WTC11 (cell line): ENCODE measurements at regions not wholly inside any gene's neighbourhood (a gene's known extent, or its start where the extent isn't known, plus 50 kb on each side); places are given as distances from the start of the nearest gene placed in this dataset.
A peak's percentile ranks its signal among the peaks of the same experiment; 100 is the strongest.

Experiments used
- ATAC-seq: fragments of 200-7000 bp; cut with Tn5 transposase; 2 replicates; pipeline ENCODE4 v1.10.0; 2021; ENCODE audit warnings: mild to moderate bottlenecking, moderate library complexity
- CTCF ChIA-PET: fragments of 300-600 bp; sonication (Branson Sonifier 250); formaldehyde crosslinking; loops from one replicate; lab custom pipeline; 2021; ENCODE audit warnings: antibody characterized with exemption; lab: Charles Lee
- POLR2A ChIA-PET: fragments of 350-600 bp; sonication (Branson Sonifier 250); formaldehyde crosslinking; loops from one replicate; lab custom pipeline; 2021; ENCODE audit warnings: antibody characterized with exemption; lab: Charles Lee
- DNase-seq: peaks from one replicate; pipeline ENCODE4 v3.0.0; 2021; ENCODE audit warnings: low spot score
- H3K27ac Mint-ChIP-seq: 2 replicates; pipeline ENCODE4 v1.8.0; 2021; ENCODE audit warnings: mixed read lengths
- H3K27me3 Mint-ChIP-seq: 2 replicates; pipeline ENCODE4 v1.8.0; 2021; ENCODE audit warnings: low read depth, mild to moderate bottlenecking, moderate library complexity, mixed read lengths
- H3K36me3 Mint-ChIP-seq: 2 replicates; pipeline ENCODE4 v1.8.0; 2021; ENCODE audit warnings: mixed read lengths
- H3K4me1 Mint-ChIP-seq: 2 replicates; pipeline ENCODE4 v1.8.0; 2022; ENCODE audit warnings: mixed read lengths
- H3K4me3 Mint-ChIP-seq: 2 replicates; pipeline ENCODE4 v1.8.0; 2021; ENCODE audit warnings: mild to moderate bottlenecking, moderate library complexity, mixed read lengths
- H3K9me3 Mint-ChIP-seq: 2 replicates; pipeline ENCODE4 v1.8.0; 2021; ENCODE audit warnings: mixed read lengths
- ATF1 ChIP-seq: sonication (generic); formaldehyde crosslinking; IDR thresholded peaks from 2 replicates; pipeline ENCODE4 v1.8.1; 2023; ENCODE audit warnings: mild to moderate bottlenecking, moderate library complexity, missing genetic modification reagents
- EMX1 ChIP-seq: fragments of 250-450 bp; sonication (Bioruptor Pico); IDR thresholded peaks from 2 replicates; pipeline ENCODE4 v1.8.0; 2021; ENCODE audit warnings: mild to moderate bottlenecking
- FOXK1 ChIP-seq: sonication (generic); formaldehyde crosslinking; IDR thresholded peaks from 2 replicates; pipeline ENCODE4 v1.8.0; 2022; ENCODE audit warnings: mild to moderate bottlenecking, moderate library complexity, missing genetic modification reagents
- GABPB1 ChIP-seq: sonication (generic); formaldehyde crosslinking; IDR thresholded peaks from 2 replicates; pipeline ENCODE4 v1.8.1; 2023; ENCODE audit warnings: mild to moderate bottlenecking, missing genetic modification reagents
- GTF2I ChIP-seq: fragments of 250-450 bp; sonication (Bioruptor Pico); conservative IDR thresholded peaks from 2 replicates; pipeline ENCODE4 v1.4.0; 2021; ENCODE audit warnings: mild to moderate bottlenecking
- NFYB ChIP-seq: sonication (generic); formaldehyde crosslinking; conservative IDR thresholded peaks from 2 replicates; pipeline ENCODE4 v1.8.0; 2022; ENCODE audit warnings: low read depth, missing genetic modification reagents
- ZNF138 ChIP-seq: sonication (generic); formaldehyde crosslinking; conservative IDR thresholded peaks from 2 replicates; pipeline ENCODE4 v1.8.1; 2022; ENCODE audit warnings: mild to moderate bottlenecking, moderate library complexity, missing genetic modification reagents
- ZNF416 ChIP-seq: fragments of 250-450 bp; sonication (Bioruptor Pico); IDR thresholded peaks from 2 replicates; pipeline ENCODE4 v1.9.0; 2021; ENCODE audit warnings: mild to moderate bottlenecking, inconsistent platforms
- TF ChIP-seq, protein P1 (sequence below): fragments of 200-600 bp; IDR thresholded peaks from 2 replicates; pipeline ENCODE4 v1.8.0; 2022; ENCODE audit warnings: antibody characterized with exemption
- TF ChIP-seq, protein P2 (sequence below): sonication (generic); formaldehyde crosslinking; IDR thresholded peaks from 2 replicates; pipeline ENCODE4 v1.8.0; 2023; ENCODE audit warnings: missing genetic modification reagents, mild to moderate bottlenecking, borderline replicate concordance
- TF ChIP-seq, protein P3 (sequence below): fragments of 250-450 bp; sonication (Bioruptor Pico); conservative IDR thresholded peaks from 2 replicates; pipeline ENCODE4 v1.9.0; 2021; ENCODE audit warnings: mild to moderate bottlenecking
- TF ChIP-seq, protein P4 (sequence below): fragments of 250-450 bp; sonication (Bioruptor Pico); IDR thresholded peaks from 2 replicates; pipeline ENCODE4 v1.9.0; 2021; ENCODE audit warnings: mild to moderate bottlenecking, borderline replicate concordance
- TF ChIP-seq, protein P5 (sequence below): sonication (generic); formaldehyde crosslinking; conservative IDR thresholded peaks from 2 replicates; pipeline ENCODE4 v1.8.1; 2023; ENCODE audit warnings: mild to moderate bottlenecking, low read depth, missing genetic modification reagents, moderate library complexity
- TF ChIP-seq, protein P6 (sequence below): sonication (generic); formaldehyde crosslinking; IDR thresholded peaks from 2 replicates; pipeline ENCODE4 v1.8.1; 2023; ENCODE audit warnings: mild to moderate bottlenecking, moderate library complexity, missing genetic modification reagents

DNA sequence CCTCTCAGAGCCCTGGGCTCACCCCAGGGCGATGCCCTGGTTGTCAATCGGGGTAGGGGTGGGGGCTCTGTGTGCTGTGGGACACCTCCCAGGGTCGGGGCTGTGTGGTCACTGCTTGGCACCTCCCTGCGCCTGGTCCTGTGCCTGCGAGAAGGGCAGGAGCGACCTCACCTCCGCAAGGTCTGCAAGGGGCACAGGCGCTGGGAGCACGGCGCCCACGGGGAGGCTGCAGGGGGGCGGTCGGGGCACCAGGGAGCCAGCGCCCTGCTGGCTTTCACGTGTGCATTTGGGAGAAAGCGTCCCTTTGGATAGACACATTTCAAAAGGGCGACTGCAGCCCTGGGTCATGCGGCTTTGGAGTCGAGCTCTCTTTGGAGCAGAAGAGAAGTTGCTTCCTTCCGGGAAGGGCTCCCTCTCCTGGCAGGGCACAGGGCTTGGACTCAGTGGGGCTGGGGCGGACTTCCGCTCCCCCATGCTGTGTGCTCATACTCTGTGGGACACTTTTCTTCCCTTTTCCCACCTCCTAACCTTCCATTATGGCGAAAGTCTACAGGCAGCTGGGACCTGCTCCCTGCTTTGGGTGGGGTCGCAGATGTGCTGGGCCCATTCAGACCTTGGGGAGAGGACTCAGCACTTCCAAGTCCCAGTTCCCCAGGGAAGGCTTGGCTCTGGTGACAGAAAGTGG, 52.9 kb upstream of the SLC28A3 start:
- H3K4me3 Mint-ChIP-seq = no peak overlapping the region
- peaks cover 8% of the 10 kb centered on the region for H3K4me1 Mint-ChIP-seq
- no peaks in the 10 kb centered on the region for H3K36me3 Mint-ChIP-seq
- peak; percentile 30 for DNase-seq
- H3K9me3 Mint-ChIP-seq = no peaks in the 10 kb centered on the region
- H3K27ac Mint-ChIP-seq = no peak overlapping the region
- TF ChIP-seq, protein P1, sequence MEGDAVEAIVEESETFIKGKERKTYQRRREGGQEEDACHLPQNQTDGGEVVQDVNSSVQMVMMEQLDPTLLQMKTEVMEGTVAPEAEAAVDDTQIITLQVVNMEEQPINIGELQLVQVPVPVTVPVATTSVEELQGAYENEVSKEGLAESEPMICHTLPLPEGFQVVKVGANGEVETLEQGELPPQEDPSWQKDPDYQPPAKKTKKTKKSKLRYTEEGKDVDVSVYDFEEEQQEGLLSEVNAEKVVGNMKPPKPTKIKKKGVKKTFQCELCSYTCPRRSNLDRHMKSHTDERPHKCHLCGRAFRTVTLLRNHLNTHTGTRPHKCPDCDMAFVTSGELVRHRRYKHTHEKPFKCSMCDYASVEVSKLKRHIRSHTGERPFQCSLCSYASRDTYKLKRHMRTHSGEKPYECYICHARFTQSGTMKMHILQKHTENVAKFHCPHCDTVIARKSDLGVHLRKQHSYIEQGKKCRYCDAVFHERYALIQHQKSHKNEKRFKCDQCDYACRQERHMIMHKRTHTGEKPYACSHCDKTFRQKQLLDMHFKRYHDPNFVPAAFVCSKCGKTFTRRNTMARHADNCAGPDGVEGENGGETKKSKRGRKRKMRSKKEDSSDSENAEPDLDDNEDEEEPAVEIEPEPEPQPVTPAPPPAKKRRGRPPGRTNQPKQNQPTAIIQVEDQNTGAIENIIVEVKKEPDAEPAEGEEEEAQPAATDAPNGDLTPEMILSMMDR = 0 out of 2 replicates have a peak, but pooled peaks have one; percentile 24
- TF ChIP-seq EMX1 (CRISPR knock-in tag) = no peak
- TF ChIP-seq, all 79 proteins: peak for 1
- CTCF ChIA-PET = interaction anchor here (1.1 kb wide), 1 partner anchor 277 kb away, joined by 4 read pairs; no protein-coding TSS in a partner anchor
- POLR2A ChIA-PET = interaction anchor here (0.5 kb wide), 1 partner anchor 538 kb away, joined by 8 read pairs; no protein-coding TSS in a partner anchor
- H3K27me3 Mint-ChIP-seq = no peaks in the 10 kb centered on the region
- ATAC-seq = no peak

DNA sequence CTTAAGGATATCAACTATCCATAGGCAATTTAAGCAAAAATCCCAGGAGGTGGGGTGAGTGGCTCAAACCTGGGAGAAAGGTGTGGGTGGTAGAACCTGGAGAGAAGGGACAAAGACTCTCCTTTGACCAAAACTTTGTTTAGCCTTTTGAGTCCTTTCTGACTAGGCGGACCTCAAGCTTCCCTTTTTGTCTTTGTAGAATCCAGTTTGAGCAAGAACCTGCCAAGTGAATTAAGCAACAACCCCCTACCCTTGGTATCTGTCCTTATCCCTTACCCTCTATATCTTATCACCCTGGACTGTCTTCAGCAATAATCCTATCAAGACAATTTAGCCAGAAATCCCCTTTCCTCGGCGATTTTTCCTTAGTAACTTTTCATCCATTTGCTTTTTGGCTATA, 53.5 kb upstream of the SLC28A3 start:
- ATAC-seq = no peak
- Mint-ChIP-seq H3K4me1 (peaks cover 8% of the 10 kb centered on the region), H3K9me3 (no peaks in the 10 kb centered on the region)
- TF ChIP-seq EMX1 (CRISPR knock-in tag) = no peak
- TF ChIP-seq, protein P2, sequence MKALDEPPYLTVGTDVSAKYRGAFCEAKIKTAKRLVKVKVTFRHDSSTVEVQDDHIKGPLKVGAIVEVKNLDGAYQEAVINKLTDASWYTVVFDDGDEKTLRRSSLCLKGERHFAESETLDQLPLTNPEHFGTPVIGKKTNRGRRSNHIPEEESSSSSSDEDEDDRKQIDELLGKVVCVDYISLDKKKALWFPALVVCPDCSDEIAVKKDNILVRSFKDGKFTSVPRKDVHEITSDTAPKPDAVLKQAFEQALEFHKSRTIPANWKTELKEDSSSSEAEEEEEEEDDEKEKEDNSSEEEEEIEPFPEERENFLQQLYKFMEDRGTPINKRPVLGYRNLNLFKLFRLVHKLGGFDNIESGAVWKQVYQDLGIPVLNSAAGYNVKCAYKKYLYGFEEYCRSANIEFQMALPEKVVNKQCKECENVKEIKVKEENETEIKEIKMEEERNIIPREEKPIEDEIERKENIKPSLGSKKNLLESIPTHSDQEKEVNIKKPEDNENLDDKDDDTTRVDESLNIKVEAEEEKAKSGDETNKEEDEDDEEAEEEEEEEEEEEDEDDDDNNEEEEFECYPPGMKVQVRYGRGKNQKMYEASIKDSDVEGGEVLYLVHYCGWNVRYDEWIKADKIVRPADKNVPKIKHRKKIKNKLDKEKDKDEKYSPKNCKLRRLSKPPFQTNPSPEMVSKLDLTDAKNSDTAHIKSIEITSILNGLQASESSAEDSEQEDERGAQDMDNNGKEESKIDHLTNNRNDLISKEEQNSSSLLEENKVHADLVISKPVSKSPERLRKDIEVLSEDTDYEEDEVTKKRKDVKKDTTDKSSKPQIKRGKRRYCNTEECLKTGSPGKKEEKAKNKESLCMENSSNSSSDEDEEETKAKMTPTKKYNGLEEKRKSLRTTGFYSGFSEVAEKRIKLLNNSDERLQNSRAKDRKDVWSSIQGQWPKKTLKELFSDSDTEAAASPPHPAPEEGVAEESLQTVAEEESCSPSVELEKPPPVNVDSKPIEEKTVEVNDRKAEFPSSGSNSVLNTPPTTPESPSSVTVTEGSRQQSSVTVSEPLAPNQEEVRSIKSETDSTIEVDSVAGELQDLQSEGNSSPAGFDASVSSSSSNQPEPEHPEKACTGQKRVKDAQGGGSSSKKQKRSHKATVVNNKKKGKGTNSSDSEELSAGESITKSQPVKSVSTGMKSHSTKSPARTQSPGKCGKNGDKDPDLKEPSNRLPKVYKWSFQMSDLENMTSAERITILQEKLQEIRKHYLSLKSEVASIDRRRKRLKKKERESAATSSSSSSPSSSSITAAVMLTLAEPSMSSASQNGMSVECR (CRISPR knock-in tag) = no peak
- no peak for TF ChIP-seq GTF2I (CRISPR knock-in tag)
- TF ChIP-seq, protein P3, sequence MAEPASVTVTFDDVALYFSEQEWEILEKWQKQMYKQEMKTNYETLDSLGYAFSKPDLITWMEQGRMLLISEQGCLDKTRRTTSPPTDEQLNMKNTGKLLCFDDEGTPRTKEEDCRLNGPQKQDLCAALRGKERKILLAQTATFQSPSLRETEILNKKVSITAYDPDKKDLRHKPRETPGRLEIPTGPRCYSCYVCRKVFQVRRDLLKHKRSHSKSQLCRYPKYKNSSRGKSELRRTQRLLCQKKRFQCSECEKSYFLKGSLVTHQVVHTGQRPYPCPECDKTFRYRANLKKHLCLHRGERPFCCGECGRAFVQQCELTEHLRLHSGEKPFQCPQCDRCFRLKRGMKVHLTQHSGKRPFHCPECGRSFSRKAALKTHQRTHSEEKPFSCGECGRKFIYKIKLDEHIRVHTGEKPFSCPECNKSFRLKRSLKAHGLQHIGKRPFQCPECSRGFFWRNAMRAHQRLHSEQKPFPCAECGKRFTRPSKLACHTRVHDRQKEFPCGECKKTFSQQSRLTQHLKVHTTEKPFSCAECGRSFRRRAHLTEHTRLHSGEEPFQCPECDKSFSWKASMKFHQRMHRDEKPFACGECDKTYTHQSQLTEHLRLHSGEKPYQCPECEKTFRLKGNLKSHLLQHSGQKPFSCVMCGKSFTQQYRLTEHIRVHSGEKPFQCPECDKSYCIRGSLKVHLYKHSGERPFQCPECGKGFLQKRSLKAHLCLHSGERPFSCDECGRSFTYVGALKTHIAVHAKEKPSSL = no peak
- TF ChIP-seq, protein P4, sequence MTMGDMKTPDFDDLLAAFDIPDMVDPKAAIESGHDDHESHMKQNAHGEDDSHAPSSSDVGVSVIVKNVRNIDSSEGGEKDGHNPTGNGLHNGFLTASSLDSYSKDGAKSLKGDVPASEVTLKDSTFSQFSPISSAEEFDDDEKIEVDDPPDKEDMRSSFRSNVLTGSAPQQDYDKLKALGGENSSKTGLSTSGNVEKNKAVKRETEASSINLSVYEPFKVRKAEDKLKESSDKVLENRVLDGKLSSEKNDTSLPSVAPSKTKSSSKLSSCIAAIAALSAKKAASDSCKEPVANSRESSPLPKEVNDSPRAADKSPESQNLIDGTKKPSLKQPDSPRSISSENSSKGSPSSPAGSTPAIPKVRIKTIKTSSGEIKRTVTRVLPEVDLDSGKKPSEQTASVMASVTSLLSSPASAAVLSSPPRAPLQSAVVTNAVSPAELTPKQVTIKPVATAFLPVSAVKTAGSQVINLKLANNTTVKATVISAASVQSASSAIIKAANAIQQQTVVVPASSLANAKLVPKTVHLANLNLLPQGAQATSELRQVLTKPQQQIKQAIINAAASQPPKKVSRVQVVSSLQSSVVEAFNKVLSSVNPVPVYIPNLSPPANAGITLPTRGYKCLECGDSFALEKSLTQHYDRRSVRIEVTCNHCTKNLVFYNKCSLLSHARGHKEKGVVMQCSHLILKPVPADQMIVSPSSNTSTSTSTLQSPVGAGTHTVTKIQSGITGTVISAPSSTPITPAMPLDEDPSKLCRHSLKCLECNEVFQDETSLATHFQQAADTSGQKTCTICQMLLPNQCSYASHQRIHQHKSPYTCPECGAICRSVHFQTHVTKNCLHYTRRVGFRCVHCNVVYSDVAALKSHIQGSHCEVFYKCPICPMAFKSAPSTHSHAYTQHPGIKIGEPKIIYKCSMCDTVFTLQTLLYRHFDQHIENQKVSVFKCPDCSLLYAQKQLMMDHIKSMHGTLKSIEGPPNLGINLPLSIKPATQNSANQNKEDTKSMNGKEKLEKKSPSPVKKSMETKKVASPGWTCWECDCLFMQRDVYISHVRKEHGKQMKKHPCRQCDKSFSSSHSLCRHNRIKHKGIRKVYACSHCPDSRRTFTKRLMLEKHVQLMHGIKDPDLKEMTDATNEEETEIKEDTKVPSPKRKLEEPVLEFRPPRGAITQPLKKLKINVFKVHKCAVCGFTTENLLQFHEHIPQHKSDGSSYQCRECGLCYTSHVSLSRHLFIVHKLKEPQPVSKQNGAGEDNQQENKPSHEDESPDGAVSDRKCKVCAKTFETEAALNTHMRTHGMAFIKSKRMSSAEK = no peak
- TF ChIP-seq NFYB (CRISPR knock-in tag) = no peak
- TF ChIP-seq, protein P5, sequence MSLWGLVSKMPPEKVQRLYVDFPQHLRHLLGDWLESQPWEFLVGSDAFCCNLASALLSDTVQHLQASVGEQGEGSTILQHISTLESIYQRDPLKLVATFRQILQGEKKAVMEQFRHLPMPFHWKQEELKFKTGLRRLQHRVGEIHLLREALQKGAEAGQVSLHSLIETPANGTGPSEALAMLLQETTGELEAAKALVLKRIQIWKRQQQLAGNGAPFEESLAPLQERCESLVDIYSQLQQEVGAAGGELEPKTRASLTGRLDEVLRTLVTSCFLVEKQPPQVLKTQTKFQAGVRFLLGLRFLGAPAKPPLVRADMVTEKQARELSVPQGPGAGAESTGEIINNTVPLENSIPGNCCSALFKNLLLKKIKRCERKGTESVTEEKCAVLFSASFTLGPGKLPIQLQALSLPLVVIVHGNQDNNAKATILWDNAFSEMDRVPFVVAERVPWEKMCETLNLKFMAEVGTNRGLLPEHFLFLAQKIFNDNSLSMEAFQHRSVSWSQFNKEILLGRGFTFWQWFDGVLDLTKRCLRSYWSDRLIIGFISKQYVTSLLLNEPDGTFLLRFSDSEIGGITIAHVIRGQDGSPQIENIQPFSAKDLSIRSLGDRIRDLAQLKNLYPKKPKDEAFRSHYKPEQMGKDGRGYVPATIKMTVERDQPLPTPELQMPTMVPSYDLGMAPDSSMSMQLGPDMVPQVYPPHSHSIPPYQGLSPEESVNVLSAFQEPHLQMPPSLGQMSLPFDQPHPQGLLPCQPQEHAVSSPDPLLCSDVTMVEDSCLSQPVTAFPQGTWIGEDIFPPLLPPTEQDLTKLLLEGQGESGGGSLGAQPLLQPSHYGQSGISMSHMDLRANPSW = no peak
- no peak for TF ChIP-seq ZNF138
- no peak for TF ChIP-seq GABPB1 (CRISPR knock-in tag)
- TF ChIP-seq, protein P6, sequence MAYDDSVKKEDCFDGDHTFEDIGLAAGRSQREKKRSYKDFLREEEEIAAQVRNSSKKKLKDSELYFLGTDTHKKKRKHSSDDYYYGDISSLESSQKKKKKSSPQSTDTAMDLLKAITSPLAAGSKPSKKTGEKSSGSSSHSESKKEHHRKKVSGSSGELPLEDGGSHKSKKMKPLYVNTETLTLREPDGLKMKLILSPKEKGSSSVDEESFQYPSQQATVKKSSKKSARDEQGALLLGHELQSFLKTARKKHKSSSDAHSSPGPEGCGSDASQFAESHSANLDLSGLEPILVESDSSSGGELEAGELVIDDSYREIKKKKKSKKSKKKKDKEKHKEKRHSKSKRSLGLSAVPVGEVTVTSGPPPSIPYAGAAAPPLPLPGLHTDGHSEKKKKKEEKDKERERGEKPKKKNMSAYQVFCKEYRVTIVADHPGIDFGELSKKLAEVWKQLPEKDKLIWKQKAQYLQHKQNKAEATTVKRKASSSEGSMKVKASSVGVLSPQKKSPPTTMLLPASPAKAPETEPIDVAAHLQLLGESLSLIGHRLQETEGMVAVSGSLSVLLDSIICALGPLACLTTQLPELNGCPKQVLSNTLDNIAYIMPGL (CRISPR knock-in tag) = no peak
- TF ChIP-seq FOXK1 (CRISPR knock-in tag) = no peak
- TF ChIP-seq ATF1 = no peak
- TF ChIP-seq ZNF416 (CRISPR knock-in tag) = no peak

More for the DNA sequence above, 53.5 kb upstream of the SLC28A3 start:
- no peaks in the 10 kb centered on the region for H3K36me3 Mint-ChIP-seq
- H3K27ac Mint-ChIP-seq = no peak overlapping the region
- DNase-seq = no peak
- CTCF ChIA-PET = no interaction called here
- POLR2A ChIA-PET = interaction anchor here (0.5 kb wide), 1 partner anchor 537 kb away, joined by 8 read pairs; no protein-coding TSS in a partner anchor
- H3K4me3 Mint-ChIP-seq = no peak overlapping the region
- H3K27me3 Mint-ChIP-seq = no peaks in the 10 kb centered on the region
